Ectodermal cell (in vitro differentiated cells): ENCODE measurements at regions not wholly inside any gene's neighbourhood (a gene's known extent, or its start where the extent isn't known, plus 50 kb on each side); places are given as distances from the start of the nearest gene placed in this dataset.
"Not testable (repeated sequence)": the region's sequence is repeated elsewhere in the genome, so short reads cannot be mapped to it uniquely, and the experiment has no call there.

ENCODE experiments used
- H3K27ac ChIP-seq: 2 replicates; pipeline ENCODE4 v1.7.0; 2013; ENCODE audit warnings: mild to moderate bottlenecking, low read depth, low read length; ENCODE audit not compliant: insufficient read depth, poor library complexity, severe bottlenecking
- H3K27me3 ChIP-seq: 2 replicates; pipeline ENCODE4 v1.7.0; 2013; ENCODE audit warnings: mild to moderate bottlenecking, low read length; ENCODE audit not compliant: insufficient read depth, control insufficient read depth, poor library complexity, severe bottlenecking
- H3K36me3 ChIP-seq: one replicate; pipeline ENCODE4 v1.7.0; 2013; ENCODE audit warnings: low read length; ENCODE audit not compliant: control insufficient read depth, insufficient read depth
- H3K4me1 ChIP-seq: one replicate; pipeline ENCODE4 v1.7.0; 2013; ENCODE audit warnings: low read length; ENCODE audit not compliant: control insufficient read depth, insufficient read depth
- H3K4me3 ChIP-seq: 2 replicates; pipeline ENCODE4 v1.7.0; 2013; ENCODE audit warnings: low read depth, low read length, control low read depth; ENCODE audit not compliant: insufficient read depth
- H3K9me3 ChIP-seq: 2 replicates; pipeline ENCODE4 v1.7.0; 2013; ENCODE audit warnings: mild to moderate bottlenecking, low read length, moderate library complexity; ENCODE audit not compliant: control insufficient read depth
- WGBS, 2 experiments: methylation state at CpG; one replicate each; pipeline ENCODE4 v1.1.7; 2013; ENCODE audit warnings: missing lambda C conversion rate in 2 of 2; 5-methylcytosine and 5-hydroxymethylcytosine counted together

DNA sequence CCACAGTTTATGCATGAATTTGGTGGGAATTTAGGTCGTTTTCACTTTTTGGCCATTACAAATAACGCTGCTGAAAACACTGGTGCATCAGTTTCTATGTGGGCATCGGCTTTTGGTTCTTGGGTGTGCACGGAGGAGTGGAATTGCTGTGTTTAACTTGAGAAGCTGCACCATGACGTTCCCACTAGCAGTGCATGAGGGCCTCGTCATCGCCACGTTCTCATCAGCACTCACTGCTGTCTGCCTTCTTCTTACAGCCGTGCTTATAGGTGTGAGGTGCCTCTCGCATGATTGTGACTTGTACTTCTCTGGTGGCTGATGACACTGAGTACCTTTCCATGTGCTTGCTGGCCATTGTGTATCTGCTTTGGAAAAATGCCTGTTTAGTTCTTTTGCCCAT lies 204.4 kb downstream of the BANP start:
- H3K4me1 ChIP-seq, H3K27ac ChIP-seq, H3K27me3 ChIP-seq, H3K9me3 ChIP-seq, H3K4me3 ChIP-seq, H3K36me3 ChIP-seq: not testable (repeated sequence)
- 91 to 93% methylated on average over 10 of the region's 10 CpGs for WGBS, 2 experiments

DNA sequence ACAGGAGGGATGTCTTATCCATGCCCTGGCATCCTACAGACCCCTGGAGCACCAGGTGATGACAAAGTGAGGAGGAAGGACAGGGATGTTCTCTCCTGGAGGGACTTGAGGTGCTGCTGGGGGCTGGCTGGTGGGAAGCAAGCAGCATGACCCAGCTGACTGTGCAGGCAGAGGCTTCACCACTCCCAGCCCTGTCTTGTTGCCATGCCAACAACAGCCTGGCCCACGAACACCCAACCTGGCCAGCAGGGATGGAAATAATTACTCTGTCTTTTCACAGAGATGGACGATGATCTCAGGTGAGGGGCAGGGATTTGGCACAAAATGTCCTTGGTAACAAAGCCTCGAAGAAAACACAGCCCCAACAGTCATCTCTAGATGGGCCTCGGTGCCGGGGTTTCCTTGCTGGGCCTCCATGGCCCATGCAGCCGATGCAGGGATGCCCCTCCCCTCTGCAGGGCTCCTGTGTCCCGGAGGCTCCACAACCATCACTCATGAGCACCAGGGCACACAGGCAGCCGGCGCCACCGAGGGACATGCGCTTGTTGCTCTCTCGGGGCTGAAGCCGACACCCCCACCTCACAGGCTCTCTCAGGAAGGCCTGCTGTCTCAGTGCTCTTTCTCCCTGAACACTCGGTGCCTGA lies 205.5 kb downstream of the BANP start:
- H3K4me3 ChIP-seq, H3K27me3 ChIP-seq, H3K9me3 ChIP-seq, H3K27ac ChIP-seq, H3K36me3 ChIP-seq, H3K4me1 ChIP-seq: not testable (repeated sequence)
- 83 to 89% methylated on average over 5 to 6 of the region's 14 CpGs for WGBS, 2 experiments

DNA sequence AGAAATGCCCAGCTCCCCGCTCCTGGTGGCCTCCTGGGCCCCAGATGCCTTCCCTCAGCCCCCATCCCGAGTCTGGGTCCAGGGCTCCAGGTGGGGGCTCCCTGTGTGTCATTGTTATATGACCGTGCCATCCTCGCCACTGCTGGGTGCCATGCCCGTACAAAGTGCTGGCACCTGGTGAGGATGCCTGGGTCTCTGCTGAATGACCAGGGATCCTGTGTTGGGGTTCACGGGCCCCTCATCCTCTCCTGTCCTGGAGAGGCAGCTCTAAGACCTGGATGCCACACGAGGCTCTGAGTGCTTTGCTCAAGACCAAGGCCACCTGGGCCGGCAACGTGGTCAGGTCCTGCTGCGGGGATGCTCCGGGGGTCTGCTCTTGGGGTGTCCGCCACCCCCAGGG lies 206.5 kb downstream of the BANP start:
- not testable (repeated sequence) for H3K4me1 ChIP-seq, H3K27ac ChIP-seq, H3K27me3 ChIP-seq, H3K4me3 ChIP-seq, H3K9me3 ChIP-seq, H3K36me3 ChIP-seq
- 88% methylated on average over 12 of the region's 12 CpGs for WGBS, 2 experiments

GRCh38 chr16:88158256-88159045 lies 207.2 kb downstream of the BANP start:
- not testable (repeated sequence) for H3K4me3 ChIP-seq, H3K36me3 ChIP-seq, H3K9me3 ChIP-seq, H3K27me3 ChIP-seq, H3K4me1 ChIP-seq, H3K27ac ChIP-seq
- WGBS, 2 experiments: 87% methylated on average over 20 of the region's 20 CpGs

DNA sequence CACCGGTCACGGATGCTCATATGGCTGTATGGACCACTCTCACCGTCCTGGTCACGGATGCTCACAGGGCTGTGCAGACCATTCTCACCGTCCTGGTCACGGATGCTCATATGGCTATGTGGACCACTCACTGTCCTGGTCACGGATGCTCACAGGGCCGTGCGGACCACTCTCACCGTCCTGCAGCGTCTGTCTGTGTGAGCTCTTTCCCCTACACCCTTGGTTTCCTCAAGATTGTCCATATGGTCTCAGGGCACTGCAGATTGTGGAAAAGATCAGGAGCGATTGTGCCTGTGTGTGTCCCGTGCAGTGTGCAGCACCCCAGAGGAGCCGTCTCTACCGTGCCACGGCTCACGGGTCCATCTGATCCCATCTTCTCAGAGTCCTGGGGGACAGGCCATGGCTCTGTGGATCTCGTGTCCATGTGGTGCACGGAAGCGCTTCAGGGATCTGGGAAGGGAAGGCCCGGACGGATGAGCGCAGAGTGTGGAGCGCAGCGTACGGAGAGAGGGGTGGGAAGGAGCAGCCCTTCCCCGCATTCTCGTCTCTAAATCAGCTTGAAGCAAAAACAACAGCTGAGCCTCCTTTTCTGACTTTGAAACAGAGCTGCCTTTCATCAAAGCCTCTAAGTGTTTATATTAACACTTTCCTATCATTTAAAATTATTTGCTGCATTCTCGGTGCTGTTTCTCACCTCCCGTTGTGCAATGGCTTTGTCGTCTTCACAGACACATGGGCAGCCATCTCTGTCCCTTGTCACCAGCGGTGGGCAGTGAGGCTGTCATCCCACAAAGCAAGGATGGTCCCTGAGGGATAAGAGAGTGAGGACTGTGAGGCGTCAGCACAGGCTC lies 208.0 kb downstream of the BANP start:
- 90% methylated on average over 28 to 29 of the region's 33 CpGs for WGBS, 2 experiments
- not testable (repeated sequence) for H3K4me1 ChIP-seq, H3K4me3 ChIP-seq, H3K27ac ChIP-seq, H3K9me3 ChIP-seq, H3K36me3 ChIP-seq, H3K27me3 ChIP-seq

DNA sequence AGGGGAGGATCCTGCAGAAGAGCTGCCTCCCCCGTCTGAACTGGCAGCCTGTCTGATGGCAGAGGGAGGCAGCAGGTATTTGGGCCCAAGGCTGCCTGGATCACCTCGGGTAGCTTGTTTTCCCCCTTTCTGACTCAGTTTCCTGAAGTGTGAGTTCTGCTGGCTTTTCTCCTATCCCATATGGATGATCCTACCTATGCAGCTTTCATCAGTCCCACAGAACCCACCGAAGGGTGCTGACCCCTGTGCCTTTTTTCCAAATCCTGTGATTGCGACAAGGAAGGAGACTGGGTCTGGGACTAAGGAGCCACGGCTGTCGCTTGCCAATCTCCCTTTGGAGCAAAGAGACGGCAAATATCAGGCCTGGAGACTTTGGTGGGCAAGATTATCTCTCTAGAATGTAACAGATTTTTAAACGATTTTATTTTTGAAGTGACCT lies 208.7 kb downstream of the BANP start:
- not testable (repeated sequence) for H3K27me3 ChIP-seq, H3K9me3 ChIP-seq, H3K4me3 ChIP-seq, H3K4me1 ChIP-seq, H3K27ac ChIP-seq, H3K36me3 ChIP-seq
- 92 to 93% methylated on average over 7 to 8 of the region's 8 CpGs for WGBS, 2 experiments

GRCh38 chr16:88161191-88161590 lies 210.0 kb downstream of the BANP start:
- not testable (repeated sequence) for H3K36me3 ChIP-seq, H3K27me3 ChIP-seq, H3K9me3 ChIP-seq, H3K4me1 ChIP-seq, H3K27ac ChIP-seq, H3K4me3 ChIP-seq
- 93 to 94% methylated on average over 13 of the region's 13 CpGs for WGBS, 2 experiments

GRCh38 chr16:88161623-88162275 lies 210.5 kb downstream of the BANP start:
- WGBS, 2 experiments: 96 to 97% methylated on average over 8 to 9 of the region's 10 CpGs
- not testable (repeated sequence) for H3K4me3 ChIP-seq, H3K27me3 ChIP-seq, H3K36me3 ChIP-seq, H3K27ac ChIP-seq, H3K4me1 ChIP-seq, H3K9me3 ChIP-seq

- not testable (repeated sequence) for H3K27ac ChIP-seq, H3K27me3 ChIP-seq, H3K36me3 ChIP-seq, H3K9me3 ChIP-seq, H3K4me3 ChIP-seq, H3K4me1 ChIP-seq
- 84 to 87% methylated on average over 2 of the region's 2 CpGs for WGBS, 2 experiments
Observed at GRCh38 chr16:88162778-88163177, 211.5 kb downstream of the BANP start.
